ENCODE measurements at regions not wholly inside any gene's neighbourhood (a gene's known extent, or its start where the extent isn't known, plus 50 kb on each side); places are given as distances from the start of the nearest gene placed in this dataset.
"Not testable (repeated sequence)": the region's sequence is repeated elsewhere in the genome, so short reads cannot be mapped to it uniquely, and the experiment has no call there.

GRCh38 chr22:26082866-26083265, 86.4 kb upstream of the SEZ6L start:
- peak in 1 of 2 experiments; percentile 15 for DNase-seq

GRCh38 chr22:26086359-26086758, 82.9 kb upstream of the SEZ6L start:
- peak in 1 of 2 experiments; percentile 8 for DNase-seq

- no peak for DNase-seq
Observed at GRCh38 chr22:26087816-26088215, 81.4 kb upstream of the SEZ6L start.

- DNase-seq, result no peak
Observed at GRCh38 chr22:26090821-26091220, 78.4 kb upstream of the SEZ6L start.

GRCh38 chr22:26094497-26094896, 74.8 kb upstream of the SEZ6L start:
- DNase-seq, result not testable (repeated sequence)

- no peak for DNase-seq
Observed at GRCh38 chr22:26095256-26095956, 73.9 kb upstream of the SEZ6L start.

GRCh38 chr22:26097411-26097810, 71.9 kb upstream of the SEZ6L start:
- no peak for DNase-seq

GRCh38 chr22:26097840-26098239, 71.4 kb upstream of the SEZ6L start:
- no peak for DNase-seq

GRCh38 chr22:26103023-26103422, 66.2 kb upstream of the SEZ6L start:
- DNase-seq, result no peak

GRCh38 chr22:26106412-26106811, 62.9 kb upstream of the SEZ6L start:
- no peak for DNase-seq

- DNase-seq, result no peak
Observed at GRCh38 chr22:26109686-26110315, 59.5 kb upstream of the SEZ6L start.

GRCh38 chr22:26114826-26115225, 54.4 kb upstream of the SEZ6L start:
- DNase-seq, result no peak

GRCh38 chr22:26115266-26115665, 54.0 kb upstream of the SEZ6L start:
- no peak for DNase-seq

All from NCI-H1930 (cell line).